Right forelimb (tissue), 1 donor: ENCODE measurements at regions not wholly inside any gene's neighbourhood (a gene's known extent, or its start where the extent isn't known, plus 50 kb on each side); places are given as distances from the start of the nearest gene placed in this dataset.
"Not testable (repeated sequence)": the region's sequence is repeated elsewhere in the genome, so short reads cannot be mapped to it uniquely, and the experiment has no call there.

Experiments used
- DNase-seq: peaks from one replicate; pipeline ENCODE4 v3.0.0-alpha.2; 2018

DNA sequence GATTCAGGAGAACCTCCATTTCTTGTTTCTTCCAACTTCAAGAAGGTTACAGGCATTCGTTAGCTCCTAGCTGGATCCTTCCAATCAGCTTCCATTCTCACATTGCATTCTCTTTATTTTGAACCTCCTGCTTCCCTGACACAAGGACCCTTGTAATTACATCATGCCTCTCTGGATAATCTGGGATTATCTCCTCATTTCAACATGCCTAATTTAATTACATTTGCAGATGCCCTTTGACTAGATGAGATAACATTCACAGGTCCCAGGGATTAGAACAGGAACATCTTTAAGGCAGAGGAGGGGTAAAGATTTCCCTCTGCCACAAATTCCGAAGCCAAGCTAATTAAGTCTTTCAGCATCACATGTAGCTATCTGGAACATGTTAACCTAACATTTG, 753.8 kb upstream of the PCDH7 start:
- DNase-seq = no peak

DNA sequence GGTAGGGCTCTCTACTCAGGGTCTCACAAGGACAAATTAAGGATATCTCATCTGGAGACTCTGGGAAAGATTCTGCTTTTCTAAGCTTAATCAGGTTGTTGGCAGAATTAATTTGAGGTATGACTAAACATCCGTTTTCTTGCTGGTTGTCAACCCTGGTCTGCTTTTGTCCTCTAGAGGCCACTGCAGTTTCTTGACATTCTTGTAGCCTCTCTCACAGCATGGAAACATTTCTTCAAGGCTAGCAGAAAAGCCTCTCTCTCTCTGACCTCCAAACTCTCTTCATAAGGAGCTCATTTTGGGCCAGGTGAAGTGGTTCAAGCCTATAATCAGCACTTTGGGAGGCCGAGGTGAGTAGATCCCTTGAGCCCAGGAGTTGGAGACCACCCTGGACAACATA, 749.5 kb upstream of the PCDH7 start:
- DNase-seq = no peak

DNA sequence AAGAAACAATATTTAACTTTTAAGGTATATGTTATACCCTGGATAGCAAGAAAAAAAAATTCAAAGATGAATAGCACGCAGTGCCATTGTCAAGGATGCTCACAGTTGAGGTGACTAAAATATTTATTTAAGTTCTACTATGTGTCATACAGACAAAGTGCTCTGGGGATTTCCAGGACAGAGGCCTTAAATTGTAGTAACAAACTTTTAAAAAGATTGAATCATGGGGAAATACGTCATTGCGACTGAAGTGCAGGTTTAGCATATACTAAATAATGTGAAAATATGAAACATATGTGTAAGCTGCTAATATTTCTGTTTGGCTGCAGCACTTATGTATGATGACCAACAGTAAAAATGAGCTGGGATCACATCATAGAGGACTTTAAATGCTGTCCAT, 748.0 kb upstream of the PCDH7 start:
- DNase-seq = no peak

DNA sequence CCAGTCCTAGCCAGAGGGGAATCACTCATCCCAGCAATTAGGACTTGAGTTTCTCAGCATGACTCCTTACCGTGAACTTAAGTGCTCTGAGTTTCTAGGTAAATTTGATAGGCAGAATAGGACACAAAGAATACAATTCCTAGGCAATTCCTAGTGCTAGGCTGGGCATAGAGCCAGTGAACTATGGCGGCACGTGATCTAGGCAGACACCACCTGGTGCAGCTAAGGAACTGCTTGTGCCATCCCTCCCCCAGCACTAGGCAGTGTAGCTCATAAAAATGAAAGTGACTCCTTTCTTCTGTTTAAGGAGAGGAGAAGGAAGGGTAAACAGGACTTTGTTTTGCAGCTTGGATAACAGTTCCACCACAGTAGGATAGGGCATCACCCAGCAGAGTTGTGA, 736.3 kb upstream of the PCDH7 start:
- no peak for DNase-seq

DNA sequence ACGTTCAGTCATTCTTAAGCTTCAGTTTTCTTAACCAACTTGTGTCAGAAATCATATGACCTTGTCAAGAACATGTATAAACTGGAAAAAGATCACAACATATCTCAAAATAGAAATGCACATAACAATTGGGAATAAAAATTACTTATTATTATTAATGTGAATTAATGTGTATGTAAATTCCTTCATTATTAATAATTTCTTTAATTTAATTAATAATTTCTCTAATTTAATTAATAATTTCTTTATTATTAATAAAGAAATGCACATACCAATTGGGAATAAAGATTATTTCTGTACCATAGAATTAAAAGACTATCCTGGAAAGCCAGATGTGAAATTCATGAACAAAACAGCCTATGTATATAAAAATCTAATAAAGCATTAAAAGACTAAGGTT, 718.5 kb upstream of the PCDH7 start:
- no peak for DNase-seq

DNA sequence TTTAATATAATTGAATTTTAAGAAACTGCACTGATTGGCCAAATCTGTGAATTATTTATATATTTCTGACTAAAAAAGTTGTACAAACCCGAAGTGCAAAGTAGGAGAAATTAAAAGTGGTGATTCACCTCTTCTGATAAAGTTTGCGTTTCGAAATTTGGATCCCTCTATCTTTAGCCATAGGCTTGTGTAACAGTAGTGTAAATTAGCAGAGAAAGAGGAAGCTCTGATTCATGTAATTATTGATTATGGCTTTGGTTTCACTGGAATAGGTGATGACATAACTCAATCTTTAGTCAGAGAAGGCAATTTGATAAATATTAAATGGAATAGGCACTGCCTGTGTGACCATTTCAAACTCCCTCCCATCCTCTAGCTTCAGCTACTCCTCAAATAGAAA, 717.8 kb upstream of the PCDH7 start:
- no peak for DNase-seq

DNA sequence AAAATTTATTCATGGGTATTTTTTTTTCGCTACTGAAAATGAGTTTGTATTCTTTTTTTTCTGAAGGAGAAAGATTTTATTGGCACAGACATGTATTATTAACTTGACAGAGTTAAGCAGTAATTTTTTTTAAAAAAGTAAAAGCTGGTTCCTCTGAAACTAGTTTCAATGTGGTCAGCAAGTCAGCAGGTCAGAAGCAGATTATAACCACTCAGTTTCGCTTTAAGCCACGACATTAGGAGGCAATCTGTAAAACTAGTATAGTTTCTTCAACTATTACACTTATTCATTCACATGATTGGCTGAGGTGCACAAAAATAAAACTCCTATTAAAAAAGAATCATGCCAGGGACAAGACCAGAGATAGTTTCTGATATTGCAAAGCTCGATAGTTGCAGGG, 714.2 kb upstream of the PCDH7 start:
- no peak for DNase-seq

DNA sequence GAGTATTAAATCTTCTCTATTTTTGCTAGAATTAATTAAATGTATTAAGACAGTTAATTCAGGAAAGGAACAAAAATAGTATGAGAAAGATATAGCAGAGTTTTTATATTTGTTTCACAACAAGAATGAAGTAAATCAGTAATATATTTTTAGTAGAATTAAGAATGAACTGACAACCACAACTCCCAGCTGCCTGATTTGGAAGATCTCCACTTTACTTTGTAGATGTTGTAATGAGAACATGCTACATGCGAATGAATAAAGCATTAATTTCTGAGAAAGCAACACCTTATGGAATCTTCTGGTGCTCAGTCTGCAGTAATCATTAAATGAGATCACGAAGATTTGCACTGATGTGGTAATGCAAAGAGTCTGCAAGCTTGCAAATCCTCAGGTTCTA, 695.6 kb upstream of the PCDH7 start:
- no peak for DNase-seq

DNA sequence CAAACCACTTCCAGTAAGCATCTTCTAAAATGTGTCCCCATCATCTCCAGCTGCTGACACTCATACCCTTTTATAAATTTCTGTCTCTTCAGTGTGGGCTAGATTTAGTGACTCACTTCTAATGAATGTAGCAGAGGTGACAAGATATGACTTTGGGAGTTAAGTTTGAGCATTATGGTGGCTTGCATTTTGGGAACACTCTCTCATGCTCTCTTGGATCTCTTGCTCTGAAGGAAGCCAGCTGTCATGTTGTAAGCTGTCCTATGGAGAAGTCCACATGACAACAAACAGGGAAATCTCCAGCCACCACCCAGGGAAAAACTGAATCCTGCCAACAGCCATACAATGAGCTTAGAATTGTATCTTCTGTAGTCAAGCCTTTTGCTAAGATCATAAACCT, 691.3 kb upstream of the PCDH7 start:
- no peak for DNase-seq

DNA sequence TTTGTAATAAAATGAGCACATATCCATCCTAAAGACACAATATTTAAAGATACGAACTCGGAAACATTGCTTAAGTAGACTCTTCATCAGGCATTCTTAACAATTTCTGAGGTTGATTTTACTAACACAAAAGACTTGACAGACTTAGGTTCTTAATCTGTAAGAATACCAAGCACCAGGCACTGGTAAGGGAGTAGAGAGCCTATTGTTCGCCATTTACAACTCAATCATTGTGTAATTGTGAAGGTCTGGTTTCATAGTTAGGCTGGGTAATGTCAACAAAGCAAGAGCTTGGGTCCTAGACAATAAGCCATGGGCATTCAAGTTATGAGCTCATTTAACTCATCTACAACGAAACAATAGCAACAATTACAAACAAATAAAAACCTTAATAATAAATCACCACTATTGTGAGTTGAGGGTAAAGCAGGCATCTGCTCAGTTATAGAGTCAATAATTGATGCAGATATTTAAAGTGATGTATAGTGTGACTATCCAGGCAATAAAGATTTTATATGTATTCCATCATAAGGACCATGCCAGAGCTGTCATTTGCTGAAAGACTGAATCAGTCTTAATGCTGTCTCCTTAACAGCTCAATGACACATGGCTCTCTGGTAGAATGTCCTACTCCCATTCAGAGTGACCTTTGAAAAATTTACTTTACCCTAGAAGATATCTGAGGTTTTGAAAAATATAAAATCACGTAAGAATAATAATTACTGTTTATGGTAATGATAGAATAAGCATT, 664.0 kb upstream of the PCDH7 start:
- DNase-seq = no peak

DNA sequence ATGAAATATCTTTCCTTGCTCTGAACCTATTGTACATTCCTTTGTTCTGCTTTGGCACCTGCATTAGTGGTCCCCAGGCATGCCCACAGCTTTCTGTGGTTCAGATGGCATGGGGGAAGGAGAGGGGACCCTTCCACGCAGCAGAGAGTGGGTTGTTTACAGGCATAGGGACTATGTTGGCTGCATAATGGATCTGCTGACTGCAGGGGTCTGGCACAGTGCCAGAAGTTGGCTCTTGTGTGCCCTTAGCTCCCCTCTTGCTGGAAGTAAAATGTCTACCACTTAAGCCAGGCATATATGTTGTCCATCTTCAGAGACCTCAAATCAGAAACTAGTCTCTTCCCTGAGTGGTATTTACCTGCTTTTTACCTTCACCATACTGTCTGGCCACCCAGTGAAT, 651.9 kb upstream of the PCDH7 start:
- no peak for DNase-seq

DNA sequence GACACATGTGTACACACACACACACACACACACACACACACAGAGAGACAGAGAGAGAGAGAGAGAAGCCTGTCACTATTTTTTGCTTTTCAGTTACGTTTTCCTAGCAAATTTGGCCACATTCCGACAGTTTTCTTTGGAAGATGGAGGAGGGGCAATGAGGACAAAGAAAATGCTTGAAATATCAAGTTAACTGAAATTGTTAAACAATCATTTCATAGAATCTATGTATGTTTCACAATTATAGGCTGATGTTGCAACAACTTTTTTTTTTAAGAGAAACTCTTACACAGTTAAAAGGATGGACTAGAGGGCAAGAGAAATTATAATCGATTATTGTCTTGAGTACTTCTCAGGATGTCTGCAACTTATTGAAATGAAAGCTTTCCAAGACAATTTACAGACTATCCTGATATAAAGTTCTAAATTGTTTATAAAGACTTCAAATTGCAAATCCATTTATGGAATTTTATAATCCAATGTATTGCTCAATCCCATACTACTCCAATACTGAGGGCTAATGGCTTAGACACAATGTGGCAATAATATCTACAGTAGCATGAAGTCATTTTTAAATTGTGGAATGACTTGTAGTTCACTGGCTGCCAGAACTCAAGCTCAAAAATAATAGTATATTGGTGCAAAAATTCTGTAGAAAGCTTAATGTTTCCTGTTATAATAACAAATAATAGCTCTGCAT, 647.0 kb upstream of the PCDH7 start:
- no peak for DNase-seq

DNA sequence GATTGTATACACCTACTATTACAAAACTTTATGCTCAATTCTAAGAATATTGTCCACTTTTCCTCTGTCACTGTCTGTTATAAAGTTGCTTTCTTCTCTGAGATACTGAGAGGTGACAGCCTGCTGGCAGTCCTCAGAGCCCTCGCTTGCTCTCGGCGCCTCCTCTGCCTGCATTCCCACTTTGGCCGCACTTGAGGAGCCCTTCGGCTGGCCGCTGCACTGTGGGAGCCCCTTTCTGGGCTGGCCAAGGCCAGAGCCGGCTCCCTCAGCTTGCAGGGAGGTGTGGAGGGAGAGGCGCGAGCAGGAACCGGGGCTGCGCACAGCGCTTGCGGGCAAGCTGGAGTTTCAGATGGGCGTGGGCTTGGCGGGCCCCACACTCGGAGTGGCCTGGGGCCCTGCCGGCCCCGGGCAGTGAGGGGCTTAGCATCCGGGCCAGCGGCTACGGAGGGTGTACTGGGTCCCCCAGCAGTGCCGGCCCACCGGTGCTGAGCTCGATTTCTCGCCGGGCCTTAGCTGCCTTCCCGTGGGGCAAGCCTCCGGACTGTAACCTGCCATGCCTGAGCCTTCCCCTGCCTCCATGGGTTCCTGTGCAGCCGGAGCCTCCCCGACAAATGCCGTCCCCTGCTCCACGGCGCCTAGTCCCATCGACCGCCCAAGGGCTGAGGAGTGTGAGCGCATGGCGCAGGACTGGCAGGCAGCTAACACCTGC, 627.6 kb upstream of the PCDH7 start:
- not testable (repeated sequence) for DNase-seq

DNA sequence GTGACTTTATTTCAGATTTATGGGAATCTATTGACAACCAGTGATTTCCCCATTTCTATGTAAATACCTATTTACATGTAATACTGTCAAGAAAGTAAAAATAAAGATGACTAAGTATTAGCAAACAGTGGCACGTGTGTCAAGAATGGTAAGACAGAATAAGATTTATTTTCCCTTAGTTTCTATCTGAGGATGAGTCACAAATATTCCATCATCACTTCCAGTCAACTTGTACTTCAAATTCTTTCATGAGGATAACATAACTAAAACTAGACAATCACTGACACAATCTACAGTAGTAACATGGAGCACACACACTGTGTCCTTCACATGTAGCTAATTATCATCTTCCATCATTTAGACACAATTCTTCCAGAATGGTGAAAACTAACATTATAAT, 625.3 kb upstream of the PCDH7 start:
- no peak for DNase-seq

DNA sequence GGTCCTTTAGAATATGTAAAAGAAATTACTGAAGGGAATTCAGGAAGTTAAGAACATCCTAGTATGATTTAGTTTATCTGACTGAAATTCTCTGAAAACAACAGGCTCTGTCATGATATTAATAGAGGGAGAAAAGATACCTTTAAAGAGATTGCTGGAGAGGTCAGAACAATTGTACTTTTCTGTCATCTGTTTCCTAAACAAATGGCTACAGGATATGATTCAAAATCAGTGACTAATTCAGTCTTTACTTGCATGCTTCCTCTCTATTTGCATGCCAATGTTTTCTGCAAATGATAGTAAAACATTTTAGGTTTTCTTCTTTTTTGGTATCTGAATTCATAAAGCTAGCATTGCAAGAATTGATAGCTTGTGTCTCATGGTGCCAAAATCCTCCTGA, 616.7 kb upstream of the PCDH7 start:
- no peak for DNase-seq

DNA sequence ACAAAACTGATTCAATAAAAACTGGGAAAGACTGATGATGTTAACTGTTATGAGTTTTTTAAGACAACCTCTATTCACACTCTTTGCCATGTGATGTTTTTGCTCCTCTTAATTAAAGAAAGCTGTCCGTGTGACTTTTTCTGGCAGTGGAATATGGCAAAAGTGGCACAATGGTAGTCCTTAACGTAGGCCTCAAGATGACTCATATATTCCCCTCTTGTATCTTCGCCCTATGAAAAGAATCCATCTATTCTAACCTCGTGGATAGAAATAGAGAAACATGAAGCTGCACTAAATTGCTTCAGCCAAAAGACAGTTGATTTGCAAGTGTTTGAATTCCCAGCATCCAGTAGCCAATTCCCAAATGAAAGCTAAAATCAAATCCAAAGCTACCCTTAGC, 603.8 kb upstream of the PCDH7 start:
- DNase-seq = no peak

DNA sequence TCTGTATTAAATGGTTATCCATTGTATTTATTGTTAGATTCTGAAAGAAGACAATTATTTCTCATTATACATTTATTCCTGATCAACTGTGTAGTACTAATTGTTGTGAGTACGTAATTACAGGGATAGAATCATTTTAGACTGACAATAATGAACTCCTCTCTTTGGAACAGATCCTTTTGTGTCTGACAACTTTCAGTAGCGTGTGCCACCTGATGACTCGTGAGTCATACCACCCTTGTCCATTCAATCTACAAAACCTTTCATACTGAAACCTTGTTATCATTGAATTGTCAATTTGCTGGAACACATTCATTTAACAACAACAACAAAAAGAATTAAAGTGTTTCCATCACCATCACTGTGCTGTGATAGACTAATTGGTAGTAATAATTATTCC, 602.7 kb upstream of the PCDH7 start:
- no peak for DNase-seq

DNA sequence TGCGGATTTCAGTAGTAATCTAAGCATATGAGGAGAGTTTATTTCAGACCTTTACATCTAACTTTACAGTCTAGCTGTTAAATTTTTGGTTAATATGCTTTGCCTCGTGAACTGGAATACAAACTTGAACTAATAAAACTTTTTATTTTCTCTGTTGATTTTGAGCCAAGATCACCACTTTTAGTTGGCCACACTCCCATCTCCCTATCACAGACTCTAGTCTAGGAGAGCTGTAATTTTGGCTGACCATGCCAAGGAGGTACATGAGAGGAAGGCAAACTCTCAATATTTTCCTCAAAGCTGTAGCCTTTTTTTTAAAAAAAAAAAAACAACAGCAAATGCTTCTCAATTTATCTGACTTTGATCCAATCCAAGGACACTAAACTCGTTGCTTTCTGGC, 597.5 kb upstream of the PCDH7 start:
- DNase-seq = no peak

DNA sequence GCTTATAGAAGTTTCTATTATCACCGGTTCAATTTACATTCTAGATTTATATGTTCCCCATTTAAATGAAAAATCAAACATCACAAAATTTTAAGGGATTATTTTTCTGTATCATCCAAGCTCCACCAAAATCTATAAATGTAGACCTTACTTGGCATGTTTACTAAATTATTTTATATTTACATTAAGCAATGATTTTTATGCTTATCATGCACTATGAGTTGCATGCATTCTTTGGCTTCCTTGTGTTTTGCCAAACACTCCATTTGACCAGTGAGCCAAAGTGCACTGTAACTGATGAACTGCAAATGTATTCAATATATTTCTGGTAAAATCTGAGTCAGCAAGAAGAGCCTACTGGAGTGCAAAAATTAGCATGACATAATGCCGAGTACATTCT, 595.5 kb upstream of the PCDH7 start:
- DNase-seq = not testable (repeated sequence)

DNA sequence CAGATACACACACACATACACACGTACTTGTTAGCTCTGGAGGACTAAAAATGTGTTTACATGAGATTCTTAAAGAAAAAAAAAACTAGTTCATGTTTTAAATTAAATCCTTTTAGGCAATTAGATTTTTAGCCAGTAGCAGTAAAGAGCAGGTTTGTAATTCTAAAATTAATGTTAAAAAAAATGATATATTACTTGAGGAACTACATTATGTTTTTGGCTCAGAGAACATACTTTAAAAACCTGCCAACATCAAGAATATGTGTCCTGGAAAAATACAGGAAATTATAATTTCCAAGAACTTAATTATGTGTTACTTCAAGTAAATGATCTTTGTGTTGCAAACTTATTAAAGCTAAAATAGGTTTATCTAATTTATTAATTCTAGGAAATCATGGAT, 594.3 kb upstream of the PCDH7 start:
- DNase-seq = no peak

DNA sequence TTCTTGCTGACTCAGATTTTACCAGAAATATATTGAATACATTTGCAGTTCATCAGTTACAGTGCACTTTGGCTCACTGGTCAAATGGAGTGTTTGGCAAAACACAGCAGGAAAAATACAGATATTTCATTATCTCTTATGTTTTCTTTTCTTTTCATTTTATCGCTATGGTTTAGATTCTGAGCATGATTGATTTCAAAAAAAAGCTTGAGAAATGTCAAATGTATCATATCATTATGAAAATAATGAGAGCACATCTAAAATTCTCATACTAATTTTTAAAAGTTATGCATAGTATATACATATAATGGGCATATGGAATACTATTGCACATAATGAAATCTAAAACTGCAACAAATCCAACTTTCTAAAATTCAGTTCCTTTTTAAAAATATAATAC, 593.8 kb upstream of the PCDH7 start:
- DNase-seq = no peak

DNA sequence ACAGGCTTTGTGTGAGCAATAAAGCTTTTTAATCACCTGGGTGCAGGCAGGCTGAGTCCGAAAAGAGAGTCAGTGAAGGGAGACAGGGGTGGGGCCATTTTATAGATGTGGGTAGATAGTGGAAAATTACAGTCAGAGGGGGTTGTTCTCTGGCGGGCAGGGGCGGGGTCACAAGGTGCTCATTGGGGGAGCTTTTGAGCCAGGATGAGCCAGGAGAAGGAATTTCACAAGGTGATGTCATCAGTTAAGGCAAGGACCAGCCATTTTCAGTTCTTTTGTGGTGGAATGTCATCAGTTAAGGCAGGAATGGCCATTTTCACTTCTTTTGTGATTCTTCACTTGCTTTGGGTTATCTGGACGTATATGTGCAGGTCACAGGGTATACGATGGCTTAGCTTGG, 571.3 kb upstream of the PCDH7 start:
- DNase-seq = not testable (repeated sequence)

DNA sequence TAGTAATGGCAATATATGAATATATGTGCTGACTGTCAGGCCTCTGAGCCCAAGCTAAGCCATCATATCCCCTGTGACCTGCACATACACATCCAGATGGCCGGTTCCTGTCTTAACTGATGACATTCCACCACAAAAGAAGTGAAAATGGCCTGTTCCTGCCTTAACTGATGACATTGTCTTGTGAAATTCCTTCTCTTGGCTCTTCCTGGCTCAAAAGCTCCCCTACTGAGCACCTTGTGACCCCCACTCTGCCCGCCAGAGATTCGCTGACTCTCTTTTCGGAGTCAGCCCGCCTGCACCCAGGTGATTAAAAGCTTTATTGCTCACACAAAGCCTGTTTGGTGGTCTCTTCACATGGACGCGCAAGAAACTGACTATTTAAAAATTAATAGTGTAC, 570.6 kb upstream of the PCDH7 start:
- not testable (repeated sequence) for DNase-seq

DNA sequence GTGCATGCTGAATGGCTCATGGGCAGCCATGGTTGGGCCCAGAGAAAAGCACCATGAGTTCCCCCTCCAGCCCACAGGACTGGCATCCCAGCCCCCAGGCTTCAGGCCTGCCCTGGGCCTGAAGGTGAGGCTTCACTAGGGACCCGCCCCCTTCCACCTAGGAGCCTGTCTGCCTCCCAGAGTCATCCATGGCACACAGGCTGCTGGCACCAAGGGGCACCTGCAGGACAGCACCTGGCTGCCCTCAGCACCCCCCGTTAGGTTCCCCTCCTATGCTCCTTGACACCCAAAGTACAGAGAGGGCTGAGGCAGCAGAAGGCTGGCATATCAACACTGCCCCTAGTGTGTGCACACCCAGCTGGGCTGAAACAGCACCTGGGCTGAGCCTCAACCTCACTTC, 566.7 kb upstream of the PCDH7 start:
- DNase-seq = no peak
